ENCODE measurements at regions not wholly inside any gene's neighbourhood (a gene's known extent, or its start where the extent isn't known, plus 50 kb on each side); places are given as distances from the start of the nearest gene placed in this dataset.
"Not testable (repeated sequence)": the region's sequence is repeated elsewhere in the genome, so short reads cannot be mapped to it uniquely, and the experiment has no call there.

- intact Hi-C loops (cut with DNase I): no loop called here
- no peak overlapping the region for H3K27ac ChIP-seq (replicated peaks in 1 of 4)
- TF ChIP-seq POLR2A (IDR thresholded peaks at IDR 0.05; ENCODE audit: low read depth): no peak
- no peak overlapping the region for H3K4me3 ChIP-seq
- no peaks in the 10 kb centered on the region for H3K4me1 ChIP-seq
- H3K27me3 ChIP-seq: no peaks in the 10 kb centered on the region
- H3K9me3 ChIP-seq: no peaks in the 10 kb centered on the region
- H3K36me3 ChIP-seq: no peaks in the 10 kb centered on the region
- DNase-seq (ENCODE audit: extremely low spot score): no peak
- 67% methylated on average over 2 of the region's 2 CpGs for WGBS
Observed at GRCh38 chr22:33149611-33150010, 91.4 kb upstream of the SYN3 start.

GRCh38 chr22:33144721-33145120, 86.5 kb upstream of the SYN3 start:
- Histone ChIP-seq H3K27ac (replicated peaks in 1 of 4) (no peak overlapping the region), H3K4me3 (no peak overlapping the region), H3K36me3 (no peaks in the 10 kb centered on the region), H3K4me1 (no peaks in the 10 kb centered on the region), H3K9me3 (no peaks in the 10 kb centered on the region), H3K27me3 (no peaks in the 10 kb centered on the region)
- intact Hi-C loops (cut with DNase I): no loop called here
- TF ChIP-seq POLR2A (IDR thresholded peaks at IDR 0.05; ENCODE audit: low read depth): no peak
- no peak for TF ChIP-seq CTCF (IDR thresholded peaks at IDR 0.05)
- no peak for TF ChIP-seq POLR2AphosphoS5 (IDR thresholded peaks at IDR 0.05)
- no peak for TF ChIP-seq EP300 (IDR thresholded peaks at IDR 0.05)
- DNase-seq (ENCODE audit: extremely low spot score): no peak
- WGBS: 67% methylated on average over 1 of the region's 1 CpG

- Histone ChIP-seq H3K36me3 (no peaks in the 10 kb centered on the region), H3K4me1 (no peaks in the 10 kb centered on the region), H3K9me3 (peaks cover 0 to 5% (median 0%) of the 10 kb centered on the region in 4 donors), H3K27ac (replicated peaks in 1 of 4) (no peak overlapping the region), H3K4me3 (no peak overlapping the region), H3K27me3 (no peaks in the 10 kb centered on the region)
- TF ChIP-seq CTCF (IDR thresholded peaks at IDR 0.05) (no peak), POLR2A (IDR thresholded peaks at IDR 0.05; ENCODE audit: low read depth) (no peak), EP300 (IDR thresholded peaks at IDR 0.05) (no peak), POLR2AphosphoS5 (IDR thresholded peaks at IDR 0.05) (no peak)
- no peak for DNase-seq (ENCODE audit: extremely low spot score)
- WGBS: 59% methylated on average over 4 of the region's 4 CpGs
- intact Hi-C loops (cut with DNase I): no loop called here
Observed at GRCh38 chr22:33142282-33143055, 84.3 kb upstream of the SYN3 start.

GRCh38 chr22:33139937-33140336, 81.8 kb upstream of the SYN3 start:
- Histone ChIP-seq H3K4me1 (no peaks in the 10 kb centered on the region), H3K27me3 (no peaks in the 10 kb centered on the region), H3K4me3 (no peak overlapping the region), H3K9me3 (peaks cover 0 to 10% (median 0%) of the 10 kb centered on the region in 4 donors), H3K27ac (replicated peaks in 1 of 4) (no peak overlapping the region), H3K36me3 (no peaks in the 10 kb centered on the region)
- no peak for TF ChIP-seq EP300 (IDR thresholded peaks at IDR 0.05)
- TF ChIP-seq POLR2A (IDR thresholded peaks at IDR 0.05; ENCODE audit: low read depth): no peak
- no peak for TF ChIP-seq POLR2AphosphoS5 (IDR thresholded peaks at IDR 0.05)
- no peak for TF ChIP-seq CTCF (IDR thresholded peaks at IDR 0.05)
- DNase-seq (ENCODE audit: extremely low spot score): no peak
- intact Hi-C loops (cut with DNase I): no loop called here

GRCh38 chr22:33138333-33138732, 80.2 kb upstream of the SYN3 start:
- H3K27me3 ChIP-seq; H3K4me1 ChIP-seq; H3K27ac ChIP-seq (replicated peaks in 1 of 4); H3K4me3 ChIP-seq; H3K36me3 ChIP-seq; intact Hi-C loops (cut with DNase I); DNase-seq (ENCODE audit: extremely low spot score): not testable (repeated sequence)
- H3K9me3 ChIP-seq: peaks cover 0 to 10% (median 0%) of the 10 kb centered on the region in 4 donors
- WGBS: 68% methylated on average over 4 of the region's 5 CpGs

GRCh38 chr22:33130473-33130872, 72.3 kb upstream of the SYN3 start:
- no peaks in the 10 kb centered on the region for H3K4me1 ChIP-seq
- no peak overlapping the region for H3K4me3 ChIP-seq
- WGBS: 76% methylated on average over 9 of the region's 9 CpGs
- DNase-seq (ENCODE audit: extremely low spot score): no peak
- H3K27ac ChIP-seq (replicated peaks in 1 of 4): no peak overlapping the region
- H3K36me3 ChIP-seq: no peaks in the 10 kb centered on the region
- H3K9me3 ChIP-seq: no peaks in the 10 kb centered on the region
- peaks cover 0 to 5% (median 0%) of the 10 kb centered on the region in 4 donors for H3K27me3 ChIP-seq
- intact Hi-C loops (cut with DNase I): no loop called here
- TF ChIP-seq EP300 (IDR thresholded peaks at IDR 0.05): no peak
- no peak for TF ChIP-seq CTCF (IDR thresholded peaks at IDR 0.05)
- no peak for TF ChIP-seq POLR2A (IDR thresholded peaks at IDR 0.05; ENCODE audit: low read depth)
- no peak for TF ChIP-seq POLR2AphosphoS5 (IDR thresholded peaks at IDR 0.05)
